ENCODE measurements at regions not wholly inside any gene's neighbourhood (a gene's known extent, or its start where the extent isn't known, plus 50 kb on each side); places are given as distances from the start of the nearest gene placed in this dataset.

DNA sequence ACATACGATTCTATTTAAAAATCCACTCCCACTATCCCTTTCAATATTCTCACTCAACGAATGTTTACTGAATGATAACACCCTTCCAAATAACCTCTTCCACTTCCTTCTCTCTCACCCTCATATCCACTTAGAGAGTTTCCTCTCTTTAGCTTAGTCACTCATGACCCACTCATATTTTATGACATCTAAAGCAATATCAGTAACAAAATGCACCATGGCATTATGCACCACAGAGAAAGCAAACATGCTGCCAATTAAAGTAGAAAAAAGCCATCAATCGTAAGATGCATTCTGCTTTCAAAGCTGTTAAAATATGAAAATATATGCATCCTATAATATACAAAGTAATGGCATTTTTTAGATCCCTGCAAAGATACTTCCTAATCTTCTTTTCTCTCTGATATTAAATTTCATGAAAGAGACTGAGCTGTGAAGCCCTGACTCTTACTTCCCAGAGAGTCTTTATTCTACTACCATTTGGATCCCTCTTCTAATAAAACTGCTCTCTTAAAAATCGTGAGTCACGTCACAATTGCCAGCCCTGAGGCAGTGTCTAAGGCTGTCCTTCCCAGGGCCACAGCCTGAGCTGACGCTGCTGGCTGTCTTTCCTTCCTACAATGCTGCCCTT lies 283.0 kb upstream of the KLF6 start:
- no peak for TF ChIP-seq EP300 (IDR thresholded peaks at IDR 0.05; ENCODE audit: borderline replicate concordance)
- no peak for TF ChIP-seq CREB1 (IDR thresholded peaks at IDR 0.05; ENCODE audit: low read depth)
- TF ChIP-seq, protein P1, sequence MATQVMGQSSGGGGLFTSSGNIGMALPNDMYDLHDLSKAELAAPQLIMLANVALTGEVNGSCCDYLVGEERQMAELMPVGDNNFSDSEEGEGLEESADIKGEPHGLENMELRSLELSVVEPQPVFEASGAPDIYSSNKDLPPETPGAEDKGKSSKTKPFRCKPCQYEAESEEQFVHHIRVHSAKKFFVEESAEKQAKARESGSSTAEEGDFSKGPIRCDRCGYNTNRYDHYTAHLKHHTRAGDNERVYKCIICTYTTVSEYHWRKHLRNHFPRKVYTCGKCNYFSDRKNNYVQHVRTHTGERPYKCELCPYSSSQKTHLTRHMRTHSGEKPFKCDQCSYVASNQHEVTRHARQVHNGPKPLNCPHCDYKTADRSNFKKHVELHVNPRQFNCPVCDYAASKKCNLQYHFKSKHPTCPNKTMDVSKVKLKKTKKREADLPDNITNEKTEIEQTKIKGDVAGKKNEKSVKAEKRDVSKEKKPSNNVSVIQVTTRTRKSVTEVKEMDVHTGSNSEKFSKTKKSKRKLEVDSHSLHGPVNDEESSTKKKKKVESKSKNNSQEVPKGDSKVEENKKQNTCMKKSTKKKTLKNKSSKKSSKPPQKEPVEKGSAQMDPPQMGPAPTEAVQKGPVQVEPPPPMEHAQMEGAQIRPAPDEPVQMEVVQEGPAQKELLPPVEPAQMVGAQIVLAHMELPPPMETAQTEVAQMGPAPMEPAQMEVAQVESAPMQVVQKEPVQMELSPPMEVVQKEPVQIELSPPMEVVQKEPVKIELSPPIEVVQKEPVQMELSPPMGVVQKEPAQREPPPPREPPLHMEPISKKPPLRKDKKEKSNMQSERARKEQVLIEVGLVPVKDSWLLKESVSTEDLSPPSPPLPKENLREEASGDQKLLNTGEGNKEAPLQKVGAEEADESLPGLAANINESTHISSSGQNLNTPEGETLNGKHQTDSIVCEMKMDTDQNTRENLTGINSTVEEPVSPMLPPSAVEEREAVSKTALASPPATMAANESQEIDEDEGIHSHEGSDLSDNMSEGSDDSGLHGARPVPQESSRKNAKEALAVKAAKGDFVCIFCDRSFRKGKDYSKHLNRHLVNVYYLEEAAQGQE (IDR thresholded peaks at IDR 0.05; ENCODE audit: low read depth) = no peak
- TF ChIP-seq CEBPB (IDR thresholded peaks at IDR 0.05) = no peak
- no peak for TF ChIP-seq RAD21 (IDR thresholded peaks at IDR 0.05; ENCODE audit: low read depth)
- TF ChIP-seq TAF1 (IDR thresholded peaks at IDR 0.05; ENCODE audit: low read depth) = no peak
- TF ChIP-seq MAX (IDR thresholded peaks at IDR 0.05) = no peak
- TF ChIP-seq NFIC (IDR thresholded peaks at IDR 0.05) = no peak
- TF ChIP-seq YY1 (IDR thresholded peaks at IDR 0.05; ENCODE audit: low read depth) = no peak
- no peak for TF ChIP-seq ZBTB7A (IDR thresholded peaks at IDR 0.05; ENCODE audit: low read depth)
- TF ChIP-seq TCF12 (IDR thresholded peaks at IDR 0.05; ENCODE audit: low read depth) = no peak
- TF ChIP-seq TEAD4 (IDR thresholded peaks at IDR 0.05) = no peak
- TF ChIP-seq EGR1 (IDR thresholded peaks at IDR 0.05) = no peak

All from Ishikawa (cell line).